ENCODE measurements at regions not wholly inside any gene's neighbourhood (a gene's known extent, or its start where the extent isn't known, plus 50 kb on each side); places are given as distances from the start of the nearest gene placed in this dataset.

- TF ChIP-seq CTCF (conservative IDR thresholded peaks at IDR 0.05 in 1 of 2, IDR thresholded peaks at IDR 0.05 in 1 of 2; ENCODE audit: low read depth in 1 of 2, low read length in 2 of 2) = no peak
- no peak for TF ChIP-seq EZH2 (IDR thresholded peaks at IDR 0.05; ENCODE audit: low read length, missing control alignments)
- DNase-seq (ENCODE audit: low read depth in 2 of 2) = no peak
- Histone ChIP-seq H4K20me1 (ENCODE audit: control insufficient read depth, extremely low read depth, insufficient read depth, low read length) (no peaks in the 10 kb centered on the region), H3K4me1 (ENCODE audit: control insufficient read depth, extremely low read depth, insufficient read depth, low read length) (peaks cover 2% of the 10 kb centered on the region), H2AFZ (ENCODE audit: low read length) (no peak overlapping the region), H3K4me3 (replicated peaks in 1 of 4; ENCODE audit: control extremely low read depth in 1 of 4, insufficient read depth in 1 of 4, low read depth in 3 of 4, low read length in 4 of 4) (no peak overlapping the region), H3K27me3 (ENCODE audit: control insufficient read depth, insufficient read depth, low read length) (no peaks in the 10 kb centered on the region), H3K4me2 (ENCODE audit: extremely low read depth, insufficient read depth, low read length) (no peak overlapping the region), H3K36me3 (ENCODE audit: control insufficient read depth, insufficient read depth, low read length) (no peaks in the 10 kb centered on the region), H3K9ac (ENCODE audit: insufficient read depth, low read length) (no peak overlapping the region), H3K27ac (ENCODE audit: insufficient read depth, low read length) (no peak overlapping the region), H3K79me2 (ENCODE audit: control insufficient read depth, insufficient read depth, low read length) (no peaks in the 10 kb centered on the region), H3K9me3 (ENCODE audit: control insufficient read depth, insufficient read depth, low read depth, low read length) (no peaks in the 10 kb centered on the region)
These were observed 101.2 kb downstream of the CRPPA start for GRCh38 chr7:16320099-16320660.

GRCh38 chr7:16318989-16319915 lies 102.1 kb downstream of the CRPPA start:
- Histone ChIP-seq H3K27ac (ENCODE audit: insufficient read depth, low read length) (no peak overlapping the region), H3K9me3 (ENCODE audit: control insufficient read depth, insufficient read depth, low read depth, low read length) (no peaks in the 10 kb centered on the region), H3K4me3 (replicated peaks in 1 of 4; ENCODE audit: control extremely low read depth in 1 of 4, insufficient read depth in 1 of 4, low read depth in 3 of 4, low read length in 4 of 4) (no peak overlapping the region), H3K4me2 (ENCODE audit: extremely low read depth, insufficient read depth, low read length) (no peak overlapping the region), H2AFZ (ENCODE audit: low read length) (no peak overlapping the region), H3K79me2 (ENCODE audit: control insufficient read depth, insufficient read depth, low read length) (no peaks in the 10 kb centered on the region), H3K36me3 (ENCODE audit: control insufficient read depth, insufficient read depth, low read length) (no peaks in the 10 kb centered on the region), H3K9ac (ENCODE audit: insufficient read depth, low read length) (no peak overlapping the region), H3K27me3 (ENCODE audit: control insufficient read depth, insufficient read depth, low read length) (no peaks in the 10 kb centered on the region), H4K20me1 (ENCODE audit: control insufficient read depth, extremely low read depth, insufficient read depth, low read length) (no peaks in the 10 kb centered on the region), H3K4me1 (ENCODE audit: control insufficient read depth, extremely low read depth, insufficient read depth, low read length) (peaks cover 2% of the 10 kb centered on the region)
- TF ChIP-seq EZH2 (IDR thresholded peaks at IDR 0.05; ENCODE audit: low read length, missing control alignments) (no peak), CTCF (conservative IDR thresholded peaks at IDR 0.05 in 1 of 2, IDR thresholded peaks at IDR 0.05 in 1 of 2; ENCODE audit: low read depth in 1 of 2, low read length in 2 of 2) (no peak)
- DNase-seq (ENCODE audit: low read depth in 2 of 2) = peak; percentile 42 to 73

GRCh38 chr7:16318463-16318862 lies 102.9 kb downstream of the CRPPA start:
- H3K79me2 ChIP-seq (ENCODE audit: control insufficient read depth, insufficient read depth, low read length) = no peaks in the 10 kb centered on the region
- H3K36me3 ChIP-seq (ENCODE audit: control insufficient read depth, insufficient read depth, low read length) = no peaks in the 10 kb centered on the region
- no peak overlapping the region for H2AFZ ChIP-seq (ENCODE audit: low read length)
- H3K4me2 ChIP-seq (ENCODE audit: extremely low read depth, insufficient read depth, low read length) = no peak overlapping the region
- TF ChIP-seq CTCF (conservative IDR thresholded peaks at IDR 0.05 in 1 of 2, IDR thresholded peaks at IDR 0.05 in 1 of 2; ENCODE audit: low read depth in 1 of 2, low read length in 2 of 2) = no peak
- no peak for TF ChIP-seq EZH2 (IDR thresholded peaks at IDR 0.05; ENCODE audit: low read length, missing control alignments)
- H3K9ac ChIP-seq (ENCODE audit: insufficient read depth, low read length) = no peak overlapping the region
- no peak overlapping the region for H3K27ac ChIP-seq (ENCODE audit: insufficient read depth, low read length)
- H3K4me3 ChIP-seq (replicated peaks in 1 of 4; ENCODE audit: control extremely low read depth in 1 of 4, insufficient read depth in 1 of 4, low read depth in 3 of 4, low read length in 4 of 4) = no peak overlapping the region
- H3K4me1 ChIP-seq (ENCODE audit: control insufficient read depth, extremely low read depth, insufficient read depth, low read length) = peaks cover 2% of the 10 kb centered on the region
- no peaks in the 10 kb centered on the region for H3K27me3 ChIP-seq (ENCODE audit: control insufficient read depth, insufficient read depth, low read length)
- no peak for DNase-seq (ENCODE audit: low read depth in 2 of 2)
- H4K20me1 ChIP-seq (ENCODE audit: control insufficient read depth, extremely low read depth, insufficient read depth, low read length) = no peaks in the 10 kb centered on the region
- no peaks in the 10 kb centered on the region for H3K9me3 ChIP-seq (ENCODE audit: control insufficient read depth, insufficient read depth, low read depth, low read length)
